CD4-positive, alpha-beta T cell treated with Interleukin-1 beta for 1 hour (primary cell): ENCODE measurements at regions not wholly inside any gene's neighbourhood (a gene's known extent, or its start where the extent isn't known, plus 50 kb on each side); places are given as distances from the start of the nearest gene placed in this dataset.

Experiments
- DNase-seq, 2 donors: peaks; one replicate each; pipeline ENCODE4 v3.0.0-alpha.2; 2020 to 2022

GRCh38 chr1:25054526-25055323 lies 124.6 kb upstream of the RUNX3 start:
- DNase-seq, result no peak

GRCh38 chr1:25053576-25054250 lies 123.6 kb upstream of the RUNX3 start:
- DNase-seq, result no peak

GRCh38 chr1:25051906-25052305 lies 121.8 kb upstream of the RUNX3 start:
- no peak for DNase-seq

GRCh38 chr1:25051504-25051903 lies 121.4 kb upstream of the RUNX3 start:
- no peak for DNase-seq

- DNase-seq, result no peak
These were observed 120.1 kb upstream of the RUNX3 start for GRCh38 chr1:25050165-25050564.

- no peak for DNase-seq
These were observed 119.1 kb upstream of the RUNX3 start for GRCh38 chr1:25049190-25049589.

GRCh38 chr1:25048728-25049127 lies 118.7 kb upstream of the RUNX3 start:
- DNase-seq, result no peak

- DNase-seq, result no peak
These were observed 117.6 kb upstream of the RUNX3 start for GRCh38 chr1:25047506-25048240.

- DNase-seq, result no peak
These were observed 116.1 kb upstream of the RUNX3 start for GRCh38 chr1:25046194-25046532.

GRCh38 chr1:25045480-25046193 lies 115.6 kb upstream of the RUNX3 start:
- no peak for DNase-seq

- no peak for DNase-seq
These were observed 113.1 kb upstream of the RUNX3 start for GRCh38 chr1:25043228-25043580.

GRCh38 chr1:25042331-25043227 lies 112.5 kb upstream of the RUNX3 start:
- no peak for DNase-seq

- DNase-seq, result no peak
These were observed 111.8 kb upstream of the RUNX3 start for GRCh38 chr1:25041916-25042315.

- DNase-seq, result no peak
These were observed 110.1 kb upstream of the RUNX3 start for GRCh38 chr1:25040122-25040685.

GRCh38 chr1:25039229-25039628 lies 109.2 kb upstream of the RUNX3 start:
- DNase-seq, result no peak

- DNase-seq, result no peak
These were observed 108.6 kb upstream of the RUNX3 start for GRCh38 chr1:25038699-25039098.

- peak; percentile 65 to 78 for DNase-seq
These were observed 107.3 kb upstream of the RUNX3 start for GRCh38 chr1:25037174-25038074.

GRCh38 chr1:25036117-25036546 lies 106.1 kb upstream of the RUNX3 start:
- peak; percentile 43 to 45 for DNase-seq

GRCh38 chr1:25035523-25036116 lies 105.5 kb upstream of the RUNX3 start:
- no peak for DNase-seq
